OCI-M2 (cell line): ENCODE measurements at regions not wholly inside any gene's neighbourhood (a gene's known extent, or its start where the extent isn't known, plus 50 kb on each side); places are given as distances from the start of the nearest gene placed in this dataset.

Experiments used
- DNase-seq: peaks from one replicate; lab custom pipeline; 2025; ENCODE audit not compliant: unreplicated experiment; lab: John Stamatoyannopoulos, UW

GRCh38 chr4:159003420-159004253 lies 99.2 kb upstream of the RAPGEF2 start:
- peak; percentile 34 for DNase-seq

GRCh38 chr4:159006202-159006601 lies 96.7 kb upstream of the RAPGEF2 start:
- no peak for DNase-seq

DNA sequence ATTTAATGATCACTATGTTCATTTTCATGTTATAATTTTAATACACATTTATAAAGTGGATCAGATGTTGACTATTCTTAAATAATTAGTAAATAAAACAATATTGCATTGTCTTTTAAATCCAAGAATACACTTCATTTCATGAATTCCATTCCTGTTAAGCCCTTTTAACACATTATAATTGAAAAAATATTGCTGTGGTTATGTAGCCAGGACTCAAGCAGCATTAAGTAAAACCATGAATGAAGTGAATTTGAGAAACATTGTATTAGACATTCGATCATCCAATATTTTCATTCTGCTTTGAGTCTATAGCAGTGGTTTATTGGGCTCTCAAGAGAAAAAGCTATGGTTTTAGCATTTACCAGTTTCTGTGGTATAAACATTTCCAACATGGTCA lies 94.2 kb upstream of the RAPGEF2 start:
- no peak for DNase-seq

DNA sequence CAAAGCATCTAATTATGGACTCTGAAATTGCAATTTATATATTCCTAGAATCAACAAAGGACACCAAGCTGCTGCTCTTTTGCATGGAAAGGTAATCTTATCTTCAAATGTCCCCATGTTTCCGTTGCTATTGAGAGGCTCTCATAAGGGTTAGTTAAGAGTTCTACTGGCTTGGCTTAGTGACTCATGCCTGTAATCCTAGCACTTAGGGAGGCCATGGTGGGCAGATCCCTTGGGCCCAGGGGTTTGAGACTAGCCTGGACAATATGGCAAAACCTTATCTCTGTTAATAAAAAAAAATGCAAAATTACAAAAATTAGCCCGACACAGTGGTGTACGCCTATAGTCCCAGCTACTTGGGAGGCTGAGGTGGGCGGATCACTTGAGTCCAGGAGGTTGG lies 93.4 kb upstream of the RAPGEF2 start:
- DNase-seq = no peak

GRCh38 chr4:159010100-159010499 lies 92.8 kb upstream of the RAPGEF2 start:
- no peak for DNase-seq

DNA sequence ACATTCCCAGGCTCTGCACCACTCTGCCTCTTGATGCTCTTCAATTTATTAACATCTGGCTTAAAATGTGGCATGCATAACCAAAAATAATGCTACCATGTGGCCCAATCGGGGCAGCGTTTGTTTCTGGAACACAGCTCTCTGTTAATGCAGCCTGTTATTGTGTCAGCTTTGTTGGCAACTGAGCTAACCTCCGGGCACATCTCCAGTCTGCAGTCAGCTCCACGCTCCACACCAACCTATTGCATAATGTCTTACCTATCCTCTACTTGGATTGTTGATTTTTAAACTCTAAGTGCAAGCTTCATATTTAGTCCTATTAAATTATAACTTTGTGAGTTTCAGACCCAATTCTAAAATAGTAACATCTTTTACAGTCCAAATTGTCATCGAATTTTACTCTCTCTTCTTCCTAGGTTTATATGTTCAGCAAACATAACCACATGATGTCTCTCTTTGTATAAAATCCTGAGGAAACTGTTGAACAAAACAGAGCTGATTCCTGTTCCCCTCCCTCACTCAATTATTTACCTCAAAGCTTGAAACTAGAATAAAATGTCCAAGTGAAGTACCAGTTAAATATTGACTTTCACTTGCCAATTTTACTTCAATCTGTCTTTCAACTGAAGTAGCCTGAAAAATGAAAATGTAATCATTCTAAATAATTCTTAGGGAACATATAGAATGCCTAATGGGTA lies 92.2 kb upstream of the RAPGEF2 start:
- no peak for DNase-seq

- no peak for DNase-seq
Measured at GRCh38 chr4:159012381-159012780, 90.5 kb upstream of the RAPGEF2 start.

GRCh38 chr4:159013692-159014091 lies 89.2 kb upstream of the RAPGEF2 start:
- no peak for DNase-seq

- no peak for DNase-seq
Measured at GRCh38 chr4:159014859-159015258, 88.0 kb upstream of the RAPGEF2 start.

GRCh38 chr4:159015841-159016240 lies 87.0 kb upstream of the RAPGEF2 start:
- DNase-seq = no peak

DNA sequence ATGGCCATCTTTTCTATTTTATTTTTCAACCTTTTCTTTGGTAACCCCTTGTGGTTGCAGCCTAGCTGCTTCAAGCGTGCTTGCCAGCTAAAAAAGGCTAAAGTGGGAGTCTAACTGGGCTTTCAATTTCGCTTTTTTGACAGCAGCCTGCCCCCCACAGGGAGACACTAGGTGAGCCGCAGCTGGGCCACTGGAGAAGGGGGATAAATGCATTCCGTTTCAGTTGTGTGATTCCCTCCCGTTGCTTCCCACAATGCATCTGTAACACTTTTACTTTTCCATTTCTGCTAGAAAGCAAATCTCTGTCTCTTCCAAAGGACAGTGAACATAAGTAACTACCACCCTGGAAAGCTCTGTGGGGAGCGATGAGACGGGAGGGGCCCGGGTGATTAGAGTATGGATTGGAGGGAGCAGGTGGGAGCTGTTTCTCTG lies 86.3 kb upstream of the RAPGEF2 start:
- no peak for DNase-seq

DNA sequence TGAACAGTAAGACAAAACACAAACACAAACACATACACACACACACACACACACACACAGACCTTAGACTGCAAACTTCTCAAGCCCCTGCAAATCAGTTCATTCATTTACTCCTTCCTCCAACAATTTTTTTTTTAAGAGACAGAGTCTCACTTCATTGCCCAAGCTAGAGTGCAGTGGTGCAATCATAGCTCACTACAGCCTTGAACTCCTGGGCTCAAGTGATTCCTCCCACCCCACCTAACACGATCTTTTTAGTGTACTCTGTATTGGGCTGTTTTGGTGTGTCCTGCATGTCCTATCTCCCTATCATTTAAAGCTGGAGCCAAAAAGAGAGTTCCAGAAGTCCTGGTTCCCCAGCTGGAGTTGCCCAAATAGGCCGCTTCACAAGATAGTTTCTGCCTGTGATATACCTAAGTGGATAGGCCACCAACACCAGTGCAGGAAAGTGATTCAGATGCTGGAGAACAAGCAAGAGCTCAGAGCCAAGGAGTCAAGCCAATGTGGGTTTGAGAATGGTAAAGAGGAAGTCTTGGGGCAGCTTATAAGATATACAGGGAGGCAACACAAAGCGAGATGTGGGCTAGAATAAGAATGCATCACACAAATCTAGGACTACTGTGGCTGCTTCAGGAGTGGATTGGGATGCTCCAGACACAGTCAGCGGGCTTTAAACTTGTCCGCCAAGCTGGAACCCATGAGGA lies 85.4 kb upstream of the RAPGEF2 start:
- no peak for DNase-seq

DNA sequence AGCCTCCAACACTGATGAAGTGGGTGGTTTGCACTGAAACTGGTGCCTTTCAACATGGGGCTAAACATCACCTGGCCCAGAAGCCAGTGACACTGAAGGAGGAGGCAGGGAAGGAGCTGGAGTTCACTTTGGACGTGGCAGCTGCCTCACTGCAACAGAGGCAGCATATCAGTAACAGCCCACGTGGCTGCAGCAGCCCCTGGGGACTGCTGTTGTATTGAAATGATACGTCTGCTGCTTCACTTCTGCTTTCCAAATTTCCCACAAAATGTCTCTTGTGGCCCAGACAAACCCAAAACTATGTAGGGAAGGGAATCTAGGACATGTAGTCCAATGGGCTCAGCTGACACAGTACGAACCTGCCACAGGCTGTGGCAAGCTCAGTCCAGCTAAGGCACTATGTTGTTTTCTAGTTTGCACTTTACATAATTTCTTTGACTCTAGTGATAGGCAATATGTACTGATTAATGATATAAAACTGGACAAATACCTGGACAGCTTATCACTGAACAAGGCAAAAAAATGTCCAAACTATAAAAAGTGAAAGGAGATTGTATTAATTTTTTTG lies 84.7 kb upstream of the RAPGEF2 start:
- DNase-seq = no peak

GRCh38 chr4:159019356-159019755 lies 83.5 kb upstream of the RAPGEF2 start:
- DNase-seq = no peak

DNA sequence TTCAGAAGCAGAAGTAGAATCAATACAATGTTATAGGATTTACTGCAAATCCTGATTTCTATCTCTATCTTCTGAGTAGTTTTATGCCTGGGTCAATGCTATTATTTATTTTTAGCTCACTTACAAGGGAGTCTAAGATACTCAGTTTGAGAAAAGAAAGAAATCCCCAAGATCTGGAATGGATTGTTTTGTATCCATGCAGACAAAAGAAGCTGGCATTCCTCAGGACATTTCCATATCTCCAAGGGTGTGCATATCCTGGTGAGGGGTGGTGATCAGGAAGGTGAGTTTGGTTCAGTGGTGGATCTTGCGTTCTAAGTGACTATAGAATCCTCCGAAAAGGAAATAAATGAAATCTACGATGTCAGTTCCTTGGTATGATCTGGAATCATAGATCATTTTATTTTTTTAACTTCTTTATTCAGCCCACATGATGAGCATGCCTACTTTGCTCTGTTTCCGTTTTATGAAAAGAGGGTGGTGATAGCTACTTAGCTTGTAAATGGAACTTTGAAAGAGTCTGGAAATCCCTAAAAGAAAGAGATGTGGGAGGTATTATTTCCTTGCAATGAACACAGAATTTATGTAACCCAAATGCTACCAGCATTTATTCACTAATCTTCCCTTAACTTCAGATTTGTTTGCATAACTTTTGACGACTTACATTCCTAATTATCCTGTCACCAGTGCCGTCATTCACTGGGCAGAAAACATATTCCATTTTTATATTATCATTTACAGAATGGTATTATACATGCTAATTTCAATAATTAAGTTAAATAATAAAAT lies 81.1 kb upstream of the RAPGEF2 start:
- no peak for DNase-seq

DNA sequence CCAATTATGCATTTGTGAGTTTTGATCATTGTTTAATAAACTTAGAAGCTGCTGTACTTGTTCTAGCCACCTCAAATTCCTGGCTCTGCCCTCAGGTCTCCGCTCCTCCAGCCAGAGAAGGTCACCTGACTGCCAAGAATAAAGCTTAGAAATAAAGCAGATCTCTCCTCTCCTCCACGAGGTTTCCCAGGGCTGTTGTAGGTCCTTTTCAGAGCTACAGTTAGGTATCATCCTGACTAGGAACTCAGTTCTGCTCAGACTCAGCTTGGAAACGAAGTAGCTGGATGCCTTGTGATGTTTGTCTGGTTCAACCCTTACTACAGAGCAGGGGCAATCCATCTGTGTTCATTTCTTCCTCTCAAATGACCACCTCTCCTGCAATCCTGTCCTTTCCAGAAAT lies 79.1 kb upstream of the RAPGEF2 start:
- no peak for DNase-seq

GRCh38 chr4:159024266-159024665 lies 78.6 kb upstream of the RAPGEF2 start:
- no peak for DNase-seq

DNA sequence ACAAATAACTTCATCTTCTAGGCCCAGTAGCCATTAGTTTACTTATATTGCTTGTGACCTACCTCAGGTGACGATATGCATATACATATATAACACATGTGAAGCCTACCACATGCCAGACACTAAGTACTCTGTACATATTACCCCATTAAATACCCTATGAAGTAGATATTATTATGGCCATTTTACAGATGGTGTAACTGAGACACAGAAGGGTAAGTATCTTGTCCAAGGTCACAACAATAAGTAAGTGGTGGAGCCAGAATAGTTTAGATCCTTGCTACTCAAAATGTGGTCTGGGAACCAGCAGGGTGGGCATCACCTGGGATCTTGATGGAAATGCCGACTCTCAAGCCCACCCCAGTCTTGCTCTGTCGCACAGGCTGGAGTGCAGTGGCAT lies 78.1 kb upstream of the RAPGEF2 start:
- DNase-seq = no peak

GRCh38 chr4:159026329-159026728 lies 76.5 kb upstream of the RAPGEF2 start:
- no peak for DNase-seq

- DNase-seq = no peak
Measured at GRCh38 chr4:159027535-159027934, 75.3 kb upstream of the RAPGEF2 start.

- no peak for DNase-seq
Measured at GRCh38 chr4:159029481-159029880, 73.4 kb upstream of the RAPGEF2 start.
